ENCODE measurements at regions not wholly inside any gene's neighbourhood (a gene's known extent, or its start where the extent isn't known, plus 50 kb on each side); places are given as distances from the start of the nearest gene placed in this dataset.

GRCh38 chr5:158552241-158552640 is 547.5 kb downstream of the EBF1 start:
- no peak for DNase-seq

GRCh38 chr5:158549311-158549710 is 550.4 kb downstream of the EBF1 start:
- DNase-seq: no peak

- no peak for DNase-seq
Measured at GRCh38 chr5:158546748-158547147, 553.0 kb downstream of the EBF1 start.

GRCh38 chr5:158545949-158546530 is 553.7 kb downstream of the EBF1 start:
- DNase-seq: no peak

- DNase-seq: no peak
Measured at GRCh38 chr5:158544388-158545339, 555.1 kb downstream of the EBF1 start.

DNA sequence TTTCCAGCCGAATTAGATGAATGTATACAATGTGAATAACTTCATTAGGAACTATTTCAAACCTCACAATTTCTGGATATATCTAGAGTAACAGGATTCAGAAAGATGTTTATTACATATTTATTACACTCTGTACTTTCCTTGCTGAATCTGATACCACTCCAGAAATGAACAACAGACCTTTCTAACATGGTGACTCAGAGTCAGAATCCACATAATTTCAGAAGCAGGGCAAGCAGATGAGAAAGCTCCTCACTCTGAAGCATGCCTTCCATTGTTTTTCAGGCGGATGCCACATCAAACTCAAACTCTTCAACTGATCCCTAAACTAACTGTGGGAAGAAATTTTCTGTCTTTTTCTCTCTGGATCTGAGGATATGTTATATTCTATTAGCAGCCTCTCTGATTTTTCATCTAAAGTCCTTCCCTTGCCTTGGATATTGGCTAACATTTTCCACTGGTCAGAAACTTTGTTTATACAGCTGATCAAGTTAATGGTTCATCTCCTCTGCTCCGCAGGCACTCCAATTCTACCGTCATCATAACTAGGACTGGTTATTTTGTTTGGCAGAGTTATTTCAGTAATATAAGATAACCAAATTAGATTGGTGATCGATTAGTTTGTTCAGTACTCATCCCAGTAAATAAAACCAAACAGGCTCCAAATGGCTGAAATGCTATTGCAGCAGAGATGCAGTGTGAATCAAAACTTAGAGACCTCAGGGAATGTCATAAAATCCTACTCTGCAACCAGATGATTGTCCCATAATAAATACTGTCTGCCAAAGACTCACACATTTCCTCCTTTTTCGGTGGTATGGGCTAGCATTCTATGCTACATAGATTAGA is 556.0 kb downstream of the EBF1 start:
- DNase-seq: no peak

GRCh38 chr5:158541536-158542297 is 558.0 kb downstream of the EBF1 start:
- no peak for DNase-seq

DNA sequence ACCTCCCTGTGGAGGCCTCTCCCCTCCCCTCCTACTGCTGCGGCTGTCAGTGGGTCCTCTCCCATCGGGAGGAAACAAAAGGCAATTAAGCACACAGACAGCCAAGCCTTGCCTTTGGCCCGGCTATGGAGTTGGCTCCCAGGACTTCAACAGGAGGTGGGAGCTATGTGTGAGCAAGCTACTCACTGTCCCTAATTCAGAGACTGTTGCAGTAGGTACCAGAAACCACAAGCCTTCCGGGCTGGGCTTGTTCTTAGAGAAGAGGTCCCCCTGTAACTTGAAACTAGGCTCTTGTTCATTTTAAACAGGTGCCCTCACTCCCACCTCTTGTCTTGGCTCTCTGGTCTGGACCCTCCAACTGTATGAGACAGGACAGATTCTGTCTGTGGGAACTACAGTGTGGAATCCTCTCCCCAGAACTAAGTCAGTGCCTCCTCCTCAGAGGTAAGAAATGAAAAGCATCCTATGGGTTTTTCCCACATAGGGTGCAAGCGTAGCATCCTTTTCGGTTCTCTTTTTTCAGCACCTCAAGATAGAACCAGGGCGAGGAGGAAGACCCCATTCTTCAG is 561.1 kb downstream of the EBF1 start:
- DNase-seq: no peak

GRCh38 chr5:158537366-158537765 is 562.4 kb downstream of the EBF1 start:
- DNase-seq: no peak

GRCh38 chr5:158534203-158534602 is 565.5 kb downstream of the EBF1 start:
- DNase-seq: no peak

DNA sequence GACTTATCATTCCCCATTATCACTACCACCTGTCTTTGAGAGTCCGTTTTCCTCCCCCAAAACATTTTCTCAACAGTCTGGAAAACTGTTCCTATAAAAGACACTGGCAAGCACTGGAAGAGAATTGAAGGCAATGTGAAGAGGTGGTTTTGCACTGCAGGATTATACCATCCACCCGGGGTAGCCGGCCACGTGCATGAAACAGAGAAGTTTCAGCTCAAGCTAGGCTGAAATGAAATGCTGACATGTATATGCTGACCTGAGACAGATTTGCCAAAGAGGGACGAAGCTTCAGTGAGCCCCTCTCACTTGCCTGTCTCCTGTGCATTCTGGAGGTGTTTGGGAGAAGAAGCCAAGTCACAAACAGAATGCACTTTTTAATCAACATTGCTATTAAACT is 567.0 kb downstream of the EBF1 start:
- DNase-seq: no peak

DNA sequence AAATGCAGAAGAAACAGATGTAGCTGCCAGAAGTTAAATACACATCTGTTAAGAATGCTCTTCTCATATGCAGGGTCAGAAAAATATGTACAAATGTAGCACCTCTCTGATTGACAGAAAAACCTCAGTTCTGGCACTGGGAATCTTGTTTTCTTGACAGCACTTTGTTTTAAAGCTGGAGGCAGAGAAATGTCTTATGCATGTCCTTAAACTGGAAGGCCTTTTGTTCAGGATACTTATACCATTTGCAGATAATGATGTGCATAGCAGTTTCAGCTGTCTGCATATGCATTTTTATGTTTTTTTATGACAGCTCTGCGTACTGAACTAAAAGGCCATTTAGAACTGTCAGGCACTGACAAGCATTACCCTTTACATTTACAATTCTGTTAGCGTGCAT is 567.9 kb downstream of the EBF1 start:
- no peak for DNase-seq

DNA sequence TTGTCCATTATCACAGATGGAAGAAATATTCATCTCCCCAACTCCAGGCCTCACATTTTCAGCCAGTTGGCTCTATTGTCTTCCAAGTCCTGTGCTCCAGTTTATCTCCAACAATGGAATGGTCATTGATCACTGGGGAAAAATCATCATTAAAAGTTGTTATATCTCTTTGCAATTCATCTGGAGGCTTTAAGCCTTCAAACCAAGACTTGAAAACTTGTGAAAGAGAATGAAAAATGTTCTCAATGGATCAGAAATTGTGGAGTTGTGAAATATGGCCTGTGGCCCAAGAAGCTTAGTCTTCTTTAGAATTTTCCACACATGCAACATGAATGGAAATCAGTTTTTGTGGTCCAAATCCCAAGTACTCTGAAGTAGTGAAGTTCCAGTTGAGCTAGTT is 569.6 kb downstream of the EBF1 start:
- DNase-seq: no peak

DNA sequence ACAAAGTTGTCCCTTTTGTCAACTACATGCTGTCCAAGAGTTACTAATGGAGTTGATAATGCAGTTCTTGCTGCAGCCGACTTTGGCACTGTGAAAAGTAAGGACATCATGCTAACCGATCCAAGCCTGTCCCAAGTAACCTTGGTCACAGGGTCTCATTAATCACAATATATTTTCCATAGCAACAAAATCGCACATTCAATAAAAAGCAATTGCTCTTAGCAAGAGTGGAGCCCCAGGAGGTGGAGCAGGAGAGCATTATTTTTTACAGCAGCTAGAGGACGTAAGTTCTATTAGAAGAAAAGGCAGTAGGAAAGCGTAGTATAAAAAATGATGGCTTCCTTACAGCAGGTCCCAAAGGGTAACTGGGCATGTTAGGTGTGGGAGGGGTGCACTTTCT is 570.3 kb downstream of the EBF1 start:
- no peak for DNase-seq

- no peak for DNase-seq
Measured at GRCh38 chr5:158525663-158526062, 574.1 kb downstream of the EBF1 start.

- DNase-seq: no peak
Measured at GRCh38 chr5:158524070-158524469, 575.6 kb downstream of the EBF1 start.

DNA sequence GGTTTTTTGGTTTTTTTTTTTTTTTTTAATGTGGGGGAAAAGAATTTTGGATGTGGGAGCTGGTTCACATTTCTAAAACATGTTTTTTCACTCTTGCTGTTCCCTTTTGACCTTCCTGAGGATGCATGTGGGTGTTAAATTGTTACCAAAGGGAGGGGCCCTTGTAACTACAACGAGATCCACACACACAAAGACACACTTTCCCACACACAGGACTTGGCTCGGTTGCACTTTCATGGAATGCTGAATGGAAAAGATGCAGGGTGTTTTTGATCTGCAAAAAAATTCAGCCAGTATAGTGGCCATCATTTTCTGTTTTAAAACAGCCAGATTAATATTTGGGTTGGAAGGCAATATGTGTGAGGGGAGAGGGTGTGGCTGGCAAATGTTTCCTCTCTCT is 576.9 kb downstream of the EBF1 start:
- no peak for DNase-seq

- DNase-seq: no peak
Measured at GRCh38 chr5:158521995-158522394, 577.7 kb downstream of the EBF1 start.

DNA sequence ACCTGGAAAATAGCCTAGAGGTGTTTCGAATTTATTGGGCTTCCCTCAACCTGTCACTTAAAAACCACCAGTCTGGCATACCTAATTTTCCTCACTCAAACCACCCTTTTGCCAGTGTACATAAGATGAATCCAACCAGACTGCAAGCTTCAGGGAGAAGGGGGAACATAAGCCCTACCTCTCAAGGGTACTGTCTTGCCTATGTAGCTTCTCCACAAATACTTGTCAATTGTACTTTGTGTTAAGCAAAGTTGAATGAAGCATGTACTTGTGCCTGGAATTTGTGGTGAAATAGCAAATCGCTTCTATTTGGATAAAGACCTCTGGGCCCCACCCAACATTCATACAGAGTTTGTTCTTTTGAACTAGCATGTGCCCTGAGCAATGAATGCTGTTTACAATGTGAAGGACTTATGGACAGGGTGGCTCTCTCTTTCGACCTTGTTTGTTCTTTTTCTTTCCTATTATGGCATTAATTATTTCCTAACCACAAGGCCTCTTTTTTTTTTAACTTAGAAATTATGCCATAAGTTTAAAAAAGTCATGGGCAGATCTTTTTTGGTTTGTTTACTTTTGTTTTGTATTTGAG is 580.2 kb downstream of the EBF1 start:
- DNase-seq: no peak

DNA sequence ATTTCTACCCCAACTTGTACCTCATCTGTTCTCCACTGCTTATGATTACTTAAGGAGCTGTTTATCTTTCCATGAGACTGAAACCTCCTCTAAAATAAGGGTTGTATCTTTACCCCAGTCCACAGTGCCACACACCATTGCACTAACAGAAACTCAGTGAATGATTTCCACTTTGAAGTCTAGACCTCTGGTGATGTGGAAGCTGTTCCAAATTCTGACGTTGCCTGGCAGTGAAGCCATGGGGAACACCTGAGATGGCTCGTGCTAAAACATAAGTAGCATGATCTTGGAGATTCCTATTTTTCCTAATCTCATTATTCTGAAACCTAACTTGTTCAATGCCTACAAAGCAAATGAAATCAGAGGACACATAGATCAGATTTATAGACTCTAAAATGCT is 583.2 kb downstream of the EBF1 start:
- no peak for DNase-seq

- no peak for DNase-seq
Measured at GRCh38 chr5:158514986-158515359, 584.7 kb downstream of the EBF1 start.

Data from T1000 (cell line).